ENCODE measurements at regions not wholly inside any gene's neighbourhood (a gene's known extent, or its start where the extent isn't known, plus 50 kb on each side); places are given as distances from the start of the nearest gene placed in this dataset.

DNA sequence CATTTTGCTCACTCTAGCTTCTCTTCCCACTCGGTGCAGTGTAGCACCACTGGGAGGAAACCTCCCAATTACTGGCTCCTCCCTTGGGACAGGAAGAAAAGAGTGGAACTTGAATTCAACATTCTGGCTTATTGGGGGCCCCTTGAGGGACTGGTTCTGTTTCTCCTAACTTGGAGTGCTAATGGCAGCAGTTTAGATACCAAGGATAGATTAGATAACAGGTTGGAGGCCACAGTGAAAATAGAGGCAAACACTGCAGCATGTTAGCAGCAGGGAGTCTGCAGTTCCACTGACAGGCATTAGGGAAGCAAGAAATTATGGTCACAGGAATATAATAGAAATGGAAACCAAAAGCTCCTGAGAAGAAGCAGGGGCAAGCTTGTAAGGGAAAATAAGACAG, 322.0 kb downstream of the ABCC12 start:
- intact Hi-C loops (cut with micrococcal nuclease; ENCODE audit: unreplicated experiment): no loop called here
- Mint-ChIP-seq H3K27me3 (ENCODE audit: insufficient read depth, unreplicated experiment) (no peaks in the 10 kb centered on the region), H3K9me3 (ENCODE audit: unreplicated experiment) (peaks cover 18% of the 10 kb centered on the region), H3K4me1 (ENCODE audit: low read depth, unreplicated experiment) (no peaks in the 10 kb centered on the region), H3K4me3 (ENCODE audit: unreplicated experiment) (no peak overlapping the region), H3K36me3 (ENCODE audit: insufficient read depth, unreplicated experiment) (no peaks in the 10 kb centered on the region), H3K27ac (ENCODE audit: unreplicated experiment) (no peak overlapping the region)
- no peaks in the 10 kb centered on the region for H3K27me3 ChIP-seq (replicated peaks; ENCODE audit: control insufficient read depth, insufficient read depth, low read length)
- no peak for DNase-seq
- ChIA-PET CTCF (interaction anchor here (0.7 kb wide), 1 partner anchor 106 kb away, joined by 3 read pairs; no protein-coding TSS in a partner anchor), POLR2A (no interaction called here)
- H3K36me3 ChIP-seq (ENCODE audit: control insufficient read depth, insufficient read depth, low read length): no peaks in the 10 kb centered on the region
- BruUV-seq (replicated peaks): no TSS peak
- H3K4me1 ChIP-seq: no peaks in the 10 kb centered on the region
- TF ChIP-seq, protein P1, sequence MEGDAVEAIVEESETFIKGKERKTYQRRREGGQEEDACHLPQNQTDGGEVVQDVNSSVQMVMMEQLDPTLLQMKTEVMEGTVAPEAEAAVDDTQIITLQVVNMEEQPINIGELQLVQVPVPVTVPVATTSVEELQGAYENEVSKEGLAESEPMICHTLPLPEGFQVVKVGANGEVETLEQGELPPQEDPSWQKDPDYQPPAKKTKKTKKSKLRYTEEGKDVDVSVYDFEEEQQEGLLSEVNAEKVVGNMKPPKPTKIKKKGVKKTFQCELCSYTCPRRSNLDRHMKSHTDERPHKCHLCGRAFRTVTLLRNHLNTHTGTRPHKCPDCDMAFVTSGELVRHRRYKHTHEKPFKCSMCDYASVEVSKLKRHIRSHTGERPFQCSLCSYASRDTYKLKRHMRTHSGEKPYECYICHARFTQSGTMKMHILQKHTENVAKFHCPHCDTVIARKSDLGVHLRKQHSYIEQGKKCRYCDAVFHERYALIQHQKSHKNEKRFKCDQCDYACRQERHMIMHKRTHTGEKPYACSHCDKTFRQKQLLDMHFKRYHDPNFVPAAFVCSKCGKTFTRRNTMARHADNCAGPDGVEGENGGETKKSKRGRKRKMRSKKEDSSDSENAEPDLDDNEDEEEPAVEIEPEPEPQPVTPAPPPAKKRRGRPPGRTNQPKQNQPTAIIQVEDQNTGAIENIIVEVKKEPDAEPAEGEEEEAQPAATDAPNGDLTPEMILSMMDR (IDR thresholded peaks at IDR 0.05; ENCODE audit: insufficient read depth in 1 of 2, low read depth in 1 of 2, low read length in 1 of 2, severe bottlenecking in 1 of 2, unreplicated experiment in 1 of 2): no peak
- no peaks in the 10 kb centered on the region; the same call in 1 of the 2 replicates for H3K9me3 ChIP-seq
- no peak overlapping the region for H3K4me3 ChIP-seq (ENCODE audit: low read depth, low read length)

- Histone ChIP-seq H3K27me3 (replicated peaks; ENCODE audit: control insufficient read depth, insufficient read depth, low read length) (no peaks in the 10 kb centered on the region), H3K4me3 (ENCODE audit: low read depth, low read length) (no peak overlapping the region), H3K36me3 (ENCODE audit: control insufficient read depth, insufficient read depth, low read length) (no peaks in the 10 kb centered on the region), H3K4me1 (no peaks in the 10 kb centered on the region), H3K9me3 (no peaks in the 10 kb centered on the region; the same call in 1 of the 2 replicates)
- no peak for DNase-seq
- TF ChIP-seq, protein P1 (IDR thresholded peaks at IDR 0.05; ENCODE audit: insufficient read depth in 1 of 2, low read depth in 1 of 2, low read length in 1 of 2, severe bottlenecking in 1 of 2, unreplicated experiment in 1 of 2): no peak
- Mint-ChIP-seq H3K4me3 (ENCODE audit: unreplicated experiment) (no peak overlapping the region), H3K27ac (ENCODE audit: unreplicated experiment) (no peak overlapping the region), H3K27me3 (ENCODE audit: insufficient read depth, unreplicated experiment) (no peaks in the 10 kb centered on the region), H3K36me3 (ENCODE audit: insufficient read depth, unreplicated experiment) (no peaks in the 10 kb centered on the region), H3K4me1 (ENCODE audit: low read depth, unreplicated experiment) (no peaks in the 10 kb centered on the region), H3K9me3 (ENCODE audit: unreplicated experiment) (peaks cover 29% of the 10 kb centered on the region)
- intact Hi-C loops (cut with micrococcal nuclease; ENCODE audit: unreplicated experiment): no loop called here
- no TSS peak for BruUV-seq (replicated peaks)
- ChIA-PET POLR2A (no interaction called here), CTCF (no interaction called here)
Measured at GRCh38 chr16:47829850-47830600, 325.8 kb downstream of the ABCC12 start.

- H3K4me3 Mint-ChIP-seq (ENCODE audit: unreplicated experiment): no peak overlapping the region
- ChIA-PET CTCF (no interaction called here), POLR2A (no interaction called here)
- DNase-seq: no peak
- intact Hi-C loops (cut with micrococcal nuclease; ENCODE audit: unreplicated experiment): no loop called here
- TF ChIP-seq, protein P1 (IDR thresholded peaks at IDR 0.05; ENCODE audit: insufficient read depth in 1 of 2, low read depth in 1 of 2, low read length in 1 of 2, severe bottlenecking in 1 of 2, unreplicated experiment in 1 of 2): no peak
- Histone ChIP-seq H3K4me1 (no peaks in the 10 kb centered on the region), H3K27me3 (replicated peaks; ENCODE audit: control insufficient read depth, insufficient read depth, low read length) (no peaks in the 10 kb centered on the region), H3K4me3 (ENCODE audit: low read depth, low read length) (no peak overlapping the region), H3K9me3 (no peaks in the 10 kb centered on the region; the same call in 1 of the 2 replicates), H3K36me3 (ENCODE audit: control insufficient read depth, insufficient read depth, low read length) (no peaks in the 10 kb centered on the region)
- no peaks in the 10 kb centered on the region for H3K36me3 Mint-ChIP-seq (ENCODE audit: insufficient read depth, unreplicated experiment)
- H3K27ac Mint-ChIP-seq (ENCODE audit: unreplicated experiment): no peak overlapping the region
- peaks cover 17% of the 10 kb centered on the region for H3K9me3 Mint-ChIP-seq (ENCODE audit: unreplicated experiment)
- H3K4me1 Mint-ChIP-seq (ENCODE audit: low read depth, unreplicated experiment): no peaks in the 10 kb centered on the region
- BruUV-seq (replicated peaks): no TSS peak
- H3K27me3 Mint-ChIP-seq (ENCODE audit: insufficient read depth, unreplicated experiment): no peaks in the 10 kb centered on the region
Measured at GRCh38 chr16:47826070-47826469, 329.7 kb downstream of the ABCC12 start.

All from Caco-2 (cell line).